IPS DF 6.9 (cell line): ENCODE measurements at regions not wholly inside any gene's neighbourhood (a gene's known extent, or its start where the extent isn't known, plus 50 kb on each side); places are given as distances from the start of the nearest gene placed in this dataset.

Experiments
- DNase-seq: peaks from one replicate; pipeline ENCODE4 v3.0.0-alpha.2; 2013; ENCODE audit warnings: low read depth, low spot score
- H3K27ac ChIP-seq: one replicate; pipeline ENCODE4 v1.5.1; 2013; ENCODE audit warnings: low read length, control low read depth
- H3K27me3 ChIP-seq: 2 replicates; pipeline ENCODE4 v1.6.1; 2013; ENCODE audit warnings: mild to moderate bottlenecking, low read length; ENCODE audit not compliant: control insufficient read depth, insufficient read depth
- H3K36me3 ChIP-seq: 2 replicates; pipeline ENCODE4 v1.6.1; 2013; ENCODE audit warnings: low read length; ENCODE audit not compliant: control insufficient read depth, insufficient read depth
- H3K4me1 ChIP-seq: 2 replicates; pipeline ENCODE4 v1.6.1; 2013; ENCODE audit warnings: low read length; ENCODE audit not compliant: control insufficient read depth, insufficient read depth
- H3K4me3 ChIP-seq: 2 replicates; pipeline ENCODE4 v1.5.1; 2013; ENCODE audit warnings: mild to moderate bottlenecking, low read length
- H3K9me3 ChIP-seq: 2 replicates; pipeline ENCODE4 v1.6.1; 2013; ENCODE audit warnings: low read length, inconsistent platforms; ENCODE audit not compliant: control insufficient read depth, insufficient read depth
- WGBS: extraction: QIAGEN DNeasy Blood & Tissue Kit; methylation state at CpG from one replicate; pipeline ENCODE4 v1.1.7; 2013; ENCODE audit warnings: mixed read lengths, missing lambda C conversion rate; ENCODE audit not compliant: insufficient read length, insufficient coverage; 5-methylcytosine and 5-hydroxymethylcytosine counted together

GRCh38 chr10:83935339-83935736 lies 204.0 kb upstream of the GHITM start:
- Histone ChIP-seq H3K9me3 (no peaks in the 10 kb centered on the region), H3K36me3 (no peaks in the 10 kb centered on the region), H3K4me3 (no peak overlapping the region), H3K27ac (no peak overlapping the region), H3K27me3 (no peaks in the 10 kb centered on the region), H3K4me1 (no peaks in the 10 kb centered on the region)
- DNase-seq: no peak
- WGBS: no CpG with 5 or more reads among the region's 3 CpGs

GRCh38 chr10:83935911-83936310 lies 203.4 kb upstream of the GHITM start:
- H3K36me3 ChIP-seq: no peaks in the 10 kb centered on the region
- H3K27ac ChIP-seq: no peak overlapping the region
- H3K4me1 ChIP-seq: no peaks in the 10 kb centered on the region
- H3K27me3 ChIP-seq: peaks cover 1% of the 10 kb centered on the region; the same call in 1 of the 2 replicates
- WGBS: no CpG with 5 or more reads among the region's 5 CpGs
- no peaks in the 10 kb centered on the region for H3K9me3 ChIP-seq
- H3K4me3 ChIP-seq: no peak overlapping the region
- no peak for DNase-seq

DNA sequence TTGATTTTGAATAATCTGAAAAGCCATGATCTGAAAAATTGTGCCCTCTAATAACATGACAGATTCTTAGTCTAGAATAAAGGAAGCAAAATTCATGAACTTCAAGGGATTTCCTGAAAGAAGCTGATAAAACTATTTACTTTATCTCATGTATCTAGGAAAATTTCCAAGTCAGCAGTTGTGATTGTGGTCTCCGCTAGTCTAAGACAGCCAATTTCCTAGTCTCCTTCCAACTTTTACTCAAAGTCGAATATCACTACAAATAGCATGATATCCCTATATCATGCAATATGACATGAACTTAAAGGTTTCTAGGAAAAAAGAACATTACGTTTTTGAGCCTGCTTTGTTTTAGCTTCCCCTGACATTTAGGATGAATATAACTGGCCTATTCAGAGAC lies 202.1 kb upstream of the GHITM start:
- WGBS: no CpG with 5 or more reads among the region's 3 CpGs
- Histone ChIP-seq H3K36me3 (no peaks in the 10 kb centered on the region), H3K4me3 (no peak overlapping the region), H3K27ac (no peak overlapping the region), H3K9me3 (no peaks in the 10 kb centered on the region), H3K4me1 (no peaks in the 10 kb centered on the region), H3K27me3 (peaks cover 1% of the 10 kb centered on the region; the same call in 1 of the 2 replicates)
- no peak for DNase-seq

DNA sequence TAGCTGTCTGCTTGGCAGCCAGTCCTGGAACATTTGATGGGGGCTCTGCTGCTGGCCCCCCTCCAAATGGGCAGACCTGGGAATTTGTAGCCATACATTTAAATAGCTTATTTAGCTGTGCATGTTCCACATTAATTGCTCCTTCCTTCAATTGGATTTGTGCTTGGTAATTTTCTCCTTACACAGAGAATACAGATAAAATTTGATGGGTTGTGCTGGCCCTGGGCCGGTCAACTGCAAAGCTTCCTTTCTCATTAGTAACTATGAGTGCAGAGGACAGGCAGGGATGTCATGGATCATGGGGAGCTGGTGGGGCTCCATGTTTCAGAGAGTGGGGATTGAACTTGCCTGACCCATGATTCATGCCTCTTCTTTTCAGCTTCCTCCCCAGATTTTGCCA lies 201.5 kb upstream of the GHITM start:
- no CpG with 5 or more reads among the region's 1 CpG for WGBS
- no peaks in the 10 kb centered on the region for H3K4me1 ChIP-seq
- no peak for DNase-seq
- H3K27me3 ChIP-seq: peaks cover 1% of the 10 kb centered on the region; the same call in 1 of the 2 replicates
- no peaks in the 10 kb centered on the region for H3K36me3 ChIP-seq
- H3K4me3 ChIP-seq: no peak overlapping the region
- H3K9me3 ChIP-seq: no peaks in the 10 kb centered on the region
- H3K27ac ChIP-seq: no peak overlapping the region

DNA sequence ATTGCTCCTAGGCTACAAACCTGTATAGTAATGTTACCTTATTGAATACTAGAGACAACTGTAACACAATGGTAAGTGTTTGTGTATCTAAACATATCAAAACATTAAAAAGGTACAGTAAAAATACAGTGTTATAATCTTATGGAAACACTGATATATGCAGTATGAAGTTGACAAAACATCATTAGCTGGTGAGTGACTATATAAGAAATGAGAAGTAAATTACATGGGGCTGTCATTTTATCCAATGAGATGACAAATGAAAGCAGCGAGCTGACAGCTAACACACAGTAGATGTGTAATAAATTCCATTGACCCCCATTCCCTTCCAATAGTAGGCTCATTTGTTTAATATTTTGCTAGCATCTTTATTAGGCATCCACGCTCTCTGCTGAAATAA lies 198.1 kb upstream of the GHITM start:
- Histone ChIP-seq H3K4me1 (peaks cover 2% of the 10 kb centered on the region; the same call in 1 of the 2 replicates), H3K4me3 (no peak overlapping the region), H3K27me3 (peaks cover 1% of the 10 kb centered on the region; the same call in 1 of the 2 replicates), H3K27ac (no peak overlapping the region), H3K36me3 (no peaks in the 10 kb centered on the region), H3K9me3 (no peaks in the 10 kb centered on the region)
- no peak for DNase-seq
- WGBS: no CpG with 5 or more reads among the region's 2 CpGs

DNA sequence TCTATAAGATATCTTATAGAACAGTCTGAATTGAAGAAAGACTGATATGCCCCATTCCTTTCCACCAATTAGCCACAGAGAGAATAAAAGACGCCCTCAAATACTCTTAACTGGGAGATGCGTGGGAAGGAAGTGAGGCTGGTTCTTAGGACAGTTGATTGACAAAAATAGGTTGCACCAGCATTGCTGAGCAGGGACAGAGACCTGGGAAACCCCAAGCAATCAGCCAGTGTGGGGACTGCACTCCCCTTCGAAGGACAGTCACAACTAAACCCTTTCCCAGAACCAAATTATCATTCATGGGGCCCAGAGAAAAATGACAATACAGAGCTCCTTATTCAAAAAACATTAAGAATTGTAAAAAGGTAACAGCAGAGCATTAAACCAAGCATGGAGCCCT lies 196.9 kb upstream of the GHITM start:
- no peak overlapping the region for H3K4me3 ChIP-seq
- no CpG with 5 or more reads among the region's 3 CpGs for WGBS
- no peak overlapping the region for H3K27ac ChIP-seq
- no peaks in the 10 kb centered on the region for H3K9me3 ChIP-seq
- no peak for DNase-seq
- H3K4me1 ChIP-seq: peaks cover 2% of the 10 kb centered on the region; the same call in 1 of the 2 replicates
- no peaks in the 10 kb centered on the region for H3K36me3 ChIP-seq
- peaks cover 1% of the 10 kb centered on the region for H3K27me3 ChIP-seq

- Histone ChIP-seq H3K36me3 (no peaks in the 10 kb centered on the region), H3K9me3 (no peaks in the 10 kb centered on the region), H3K4me3 (no peak overlapping the region), H3K27me3 (peaks cover 1% of the 10 kb centered on the region), H3K27ac (no peak overlapping the region), H3K4me1 (peaks cover 2% of the 10 kb centered on the region; the same call in 1 of the 2 replicates)
- no peak for DNase-seq
- 100% methylated on average over 1 of the region's 5 CpGs for WGBS
Observed at GRCh38 chr10:83943049-83943448, 196.3 kb upstream of the GHITM start.

DNA sequence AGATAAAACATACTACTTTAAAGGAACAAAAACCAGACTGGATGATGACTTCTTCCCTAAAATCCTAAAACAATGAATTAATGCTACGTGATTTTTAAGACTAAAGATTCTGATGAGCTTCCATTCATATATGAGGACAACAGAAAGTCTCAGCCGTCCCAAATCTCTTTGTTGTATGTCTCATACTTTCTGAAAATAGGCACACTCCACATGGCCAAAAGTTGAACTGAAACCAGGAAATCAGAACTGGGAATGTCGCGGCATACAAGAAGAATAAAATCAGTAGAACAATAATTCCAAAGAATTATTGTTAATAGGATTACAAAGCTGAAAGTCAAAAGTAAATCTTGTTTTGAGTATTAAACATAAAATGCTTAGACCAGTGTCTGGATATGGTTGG lies 195.4 kb upstream of the GHITM start:
- no peak overlapping the region for H3K4me3 ChIP-seq
- peaks cover 2% of the 10 kb centered on the region; the same call in 1 of the 2 replicates for H3K4me1 ChIP-seq
- WGBS: no CpG with 5 or more reads among the region's 4 CpGs
- H3K27me3 ChIP-seq: peaks cover 1% of the 10 kb centered on the region
- no peak overlapping the region for H3K27ac ChIP-seq
- no peaks in the 10 kb centered on the region for H3K9me3 ChIP-seq
- no peaks in the 10 kb centered on the region for H3K36me3 ChIP-seq
- no peak for DNase-seq

DNA sequence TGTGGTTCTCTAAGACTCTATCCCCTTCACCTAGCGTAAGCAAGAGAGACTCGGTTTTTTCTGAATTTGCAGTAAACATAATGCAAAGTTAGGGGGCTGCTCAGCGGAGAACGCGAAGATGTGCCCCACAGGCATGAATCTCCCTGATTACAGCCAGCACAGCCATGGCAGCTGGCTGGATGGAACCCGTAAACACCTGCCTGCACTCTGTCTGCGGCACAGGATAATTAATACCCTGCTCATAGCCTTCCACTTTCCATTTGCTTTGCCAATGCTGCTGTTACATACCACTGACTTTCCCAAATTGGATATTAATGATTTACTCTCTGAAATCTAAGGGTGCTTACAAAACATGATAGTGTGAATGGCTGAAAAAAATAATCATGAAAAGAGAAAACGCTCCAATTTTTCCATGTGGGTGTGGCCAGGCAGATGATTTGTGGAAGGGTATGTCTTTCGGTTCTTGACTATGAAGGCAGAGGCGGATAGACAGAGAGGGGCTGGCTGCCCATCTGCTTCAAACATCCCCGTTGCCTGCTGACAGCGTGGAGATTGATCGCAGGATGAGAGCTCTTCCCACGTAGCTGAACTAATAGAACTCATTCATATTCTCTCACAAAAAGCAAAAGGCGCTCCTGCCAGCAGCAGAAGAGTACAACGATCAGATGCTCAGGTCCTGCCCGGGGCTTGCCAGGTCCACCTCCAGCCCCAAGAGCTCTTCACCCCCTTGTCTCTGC lies 193.2 kb upstream of the GHITM start:
- Histone ChIP-seq H3K4me1 (peaks cover 2% of the 10 kb centered on the region; the same call in 1 of the 2 replicates), H3K4me3 (no peak overlapping the region), H3K9me3 (no peaks in the 10 kb centered on the region), H3K27ac (no peak overlapping the region), H3K27me3 (no peaks in the 10 kb centered on the region; the same call in 1 of the 2 replicates), H3K36me3 (no peaks in the 10 kb centered on the region)
- DNase-seq: no peak
- no CpG with 5 or more reads among the region's 17 CpGs for WGBS

DNA sequence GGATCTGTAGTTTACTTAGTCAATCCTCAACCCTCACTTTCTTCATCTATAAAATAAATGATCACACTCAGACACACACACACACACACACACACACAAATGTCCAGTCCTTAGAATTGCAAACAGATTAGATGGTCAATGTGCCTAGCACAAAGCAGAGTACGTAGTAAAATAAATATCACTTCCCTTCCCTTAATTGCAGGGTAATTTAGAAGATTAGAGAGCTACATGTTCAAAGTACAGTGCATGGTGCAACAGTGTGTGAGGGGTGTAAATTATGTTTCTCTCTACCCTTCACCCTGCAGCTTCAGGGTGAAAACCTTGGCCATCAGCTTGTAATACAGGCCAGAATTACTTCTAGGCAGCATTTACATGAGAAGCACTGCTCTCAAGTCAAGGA lies 187.0 kb upstream of the GHITM start:
- H3K9me3 ChIP-seq: no peaks in the 10 kb centered on the region
- H3K4me1 ChIP-seq: no peaks in the 10 kb centered on the region
- WGBS: no CpG with 5 or more reads among the region's 1 CpG
- no peak overlapping the region for H3K4me3 ChIP-seq
- no peaks in the 10 kb centered on the region for H3K27me3 ChIP-seq
- no peak for DNase-seq
- no peak overlapping the region for H3K27ac ChIP-seq
- no peaks in the 10 kb centered on the region for H3K36me3 ChIP-seq

DNA sequence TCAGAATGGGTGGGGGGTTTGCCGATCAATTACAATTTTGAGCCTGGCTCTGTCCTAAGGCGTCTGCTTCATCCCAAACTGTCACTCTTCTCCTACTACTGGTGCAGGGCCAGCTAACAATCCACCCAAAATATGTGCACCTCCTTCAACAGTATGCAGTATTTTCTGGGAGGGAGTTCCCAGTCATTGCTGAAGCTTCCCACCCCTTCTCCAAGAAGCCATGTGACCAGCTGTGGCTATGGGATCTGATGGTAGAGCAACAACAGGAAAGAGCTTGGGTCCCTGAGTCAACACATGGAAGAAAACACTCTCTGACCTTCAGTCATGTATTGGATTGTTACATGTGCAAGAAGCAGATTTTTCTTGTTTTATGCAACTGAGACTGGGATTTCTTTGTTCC lies 185.7 kb upstream of the GHITM start:
- Histone ChIP-seq H3K27me3 (no peaks in the 10 kb centered on the region), H3K36me3 (no peaks in the 10 kb centered on the region), H3K9me3 (no peaks in the 10 kb centered on the region), H3K27ac (no peak overlapping the region), H3K4me3 (no peak overlapping the region), H3K4me1 (peaks cover 7% of the 10 kb centered on the region)
- no CpG with 5 or more reads among the region's 2 CpGs for WGBS
- DNase-seq: no peak
